H4 (cell line): ENCODE measurements at regions not wholly inside any gene's neighbourhood (a gene's known extent, or its start where the extent isn't known, plus 50 kb on each side); places are given as distances from the start of the nearest gene placed in this dataset.

Experiments
- DNase-seq: peaks from one replicate; pipeline ENCODE4 v3.0.0-alpha.2; 2015; ENCODE audit warnings: low spot score

GRCh38 chr5:82397741-82398320 is 119.7 kb upstream of the RPS23 start:
- no peak for DNase-seq

GRCh38 chr5:82396871-82397514 is 118.8 kb upstream of the RPS23 start:
- DNase-seq = peak; percentile 90

GRCh38 chr5:82396396-82396795 is 118.2 kb upstream of the RPS23 start:
- no peak for DNase-seq

GRCh38 chr5:82393951-82394350 is 115.8 kb upstream of the RPS23 start:
- DNase-seq = no peak

- DNase-seq = no peak
Measured at GRCh38 chr5:82390088-82390487, 111.9 kb upstream of the RPS23 start.

GRCh38 chr5:82389347-82389746 is 111.2 kb upstream of the RPS23 start:
- DNase-seq = no peak

GRCh38 chr5:82388181-82388580 is 110.0 kb upstream of the RPS23 start:
- peak; percentile 40 for DNase-seq

GRCh38 chr5:82387819-82388166 is 109.6 kb upstream of the RPS23 start:
- no peak for DNase-seq

- peak; percentile 88 for DNase-seq
Measured at GRCh38 chr5:82387001-82387818, 109.1 kb upstream of the RPS23 start.

GRCh38 chr5:82386576-82386975 is 108.4 kb upstream of the RPS23 start:
- DNase-seq = no peak

- DNase-seq = no peak
Measured at GRCh38 chr5:82384034-82384750, 106.0 kb upstream of the RPS23 start.

- no peak for DNase-seq
Measured at GRCh38 chr5:82381591-82381990, 103.4 kb upstream of the RPS23 start.

- DNase-seq = no peak
Measured at GRCh38 chr5:82376307-82376706, 98.2 kb upstream of the RPS23 start.

GRCh38 chr5:82375488-82376244 is 97.5 kb upstream of the RPS23 start:
- no peak for DNase-seq

GRCh38 chr5:82374637-82375036 is 96.5 kb upstream of the RPS23 start:
- DNase-seq = no peak

- DNase-seq = no peak
Measured at GRCh38 chr5:82367930-82368329, 89.8 kb upstream of the RPS23 start.

GRCh38 chr5:82365744-82366228 is 87.6 kb upstream of the RPS23 start:
- DNase-seq = peak; percentile 68

GRCh38 chr5:82365026-82365425 is 86.9 kb upstream of the RPS23 start:
- no peak for DNase-seq

- DNase-seq = peak; percentile 45
Measured at GRCh38 chr5:82364497-82364896, 86.3 kb upstream of the RPS23 start.

GRCh38 chr5:82363524-82363923 is 85.4 kb upstream of the RPS23 start:
- no peak for DNase-seq

GRCh38 chr5:82362636-82363035 is 84.5 kb upstream of the RPS23 start:
- no peak for DNase-seq

- DNase-seq = no peak
Measured at GRCh38 chr5:82360022-82360421, 81.9 kb upstream of the RPS23 start.
